CD8-positive, alpha-beta memory T cell (primary cell): ENCODE measurements at regions not wholly inside any gene's neighbourhood (a gene's known extent, or its start where the extent isn't known, plus 50 kb on each side); places are given as distances from the start of the nearest gene placed in this dataset.

Experiments
- CTCF ChIA-PET: fragments of 350-600 bp; sonication (Branson Sonifier 250); formaldehyde crosslinking; loops from one replicate; lab custom pipeline; 2021; ENCODE audit warnings: antibody characterized with exemption; lab: Charles Lee
- POLR2A ChIA-PET: fragments of 350-600 bp; sonication (Branson Sonifier 250); formaldehyde crosslinking; loops from one replicate; lab custom pipeline; 2021; ENCODE audit warnings: antibody characterized with exemption; lab: Charles Lee
- DNase-seq, 5 donors: peaks; one replicate each; pipeline versions ENCODE4 v3.0.0 to v3.0.0-alpha.2; 2020 to 2022; ENCODE audit warnings: mixed read lengths in 1 of 5
- H3K27ac ChIP-seq: one replicate; pipeline ENCODE4 v1.7.0; 2013; ENCODE audit warnings: low read depth, mild to moderate bottlenecking, low read length, moderate library complexity
- H3K27me3 ChIP-seq: 2 replicates; pipeline ENCODE4 v1.7.0; 2013; ENCODE audit warnings: low read length, mild to moderate bottlenecking; ENCODE audit not compliant: insufficient read depth, poor library complexity, severe bottlenecking
- H3K36me3 ChIP-seq: 2 replicates; pipeline ENCODE4 v1.7.0; 2013; ENCODE audit warnings: mild to moderate bottlenecking, low read length, moderate library complexity; ENCODE audit not compliant: insufficient read depth
- H3K4me1 ChIP-seq: 2 replicates; pipeline ENCODE4 v1.7.0; 2013; ENCODE audit warnings: mild to moderate bottlenecking, low read length, moderate library complexity; ENCODE audit not compliant: insufficient read depth
- H3K4me3 ChIP-seq: 2 replicates; pipeline ENCODE4 v1.7.0; 2013; ENCODE audit warnings: mild to moderate bottlenecking, low read length
- H3K9me3 ChIP-seq: 2 replicates; pipeline ENCODE4 v1.7.0; 2013; ENCODE audit warnings: mild to moderate bottlenecking, low read length
- H3K27ac Mint-ChIP-seq, 8 donors: one replicate each; pipeline ENCODE4 v1.8.0; 2020 to 2021; ENCODE audit warnings: mixed read lengths in 8 of 8, mild to moderate bottlenecking in 6 of 8, inconsistent platforms in 3 of 8, moderate library complexity in 3 of 8
- H3K27me3 Mint-ChIP-seq, 2 donors: one replicate each; pipeline ENCODE4 v1.8.0; 2020 to 2021; ENCODE audit warnings: mixed read lengths in 2 of 2, mild to moderate bottlenecking in 1 of 2, moderate library complexity in 1 of 2
- H3K36me3 Mint-ChIP-seq, 3 donors: one replicate each; pipeline ENCODE4 v1.8.0; 2020 to 2021; ENCODE audit warnings: mixed read lengths in 3 of 3, inconsistent platforms in 1 of 3, mild to moderate bottlenecking in 1 of 3
- H3K4me1 Mint-ChIP-seq, 3 donors: one replicate each; pipeline ENCODE4 v1.8.0; 2020 to 2021; ENCODE audit warnings: mixed read lengths in 3 of 3, inconsistent platforms in 1 of 3, mild to moderate bottlenecking in 1 of 3
- H3K4me3 Mint-ChIP-seq, 7 donors: one replicate each; pipeline ENCODE4 v1.8.0; 2020 to 2021; ENCODE audit warnings: mixed read lengths in 7 of 7, mild to moderate bottlenecking in 6 of 7, moderate library complexity in 4 of 7, inconsistent platforms in 2 of 7
- H3K9me3 Mint-ChIP-seq, 5 donors: one replicate each; pipeline ENCODE4 v1.8.0; 2020 to 2022; ENCODE audit warnings: mixed read lengths in 5 of 5, mild to moderate bottlenecking in 3 of 5, moderate library complexity in 2 of 5, inconsistent platforms in 1 of 5

GRCh38 chr7:45495618-45496017, 78.5 kb upstream of the ADCY1 start:
- Histone ChIP-seq H3K9me3 (no peaks in the 10 kb centered on the region), H3K27me3 (no peaks in the 10 kb centered on the region), H3K4me3 (no peak overlapping the region), H3K36me3 (no peaks in the 10 kb centered on the region), H3K4me1 (no peaks in the 10 kb centered on the region), H3K27ac (no peak overlapping the region)
- Mint-ChIP-seq H3K27ac (no peak overlapping the region), H3K9me3 (peaks cover 5 to 13% (median 7%) of the 10 kb centered on the region in 5 donors), H3K27me3 (peaks cover 11 to 21% of the 10 kb centered on the region in 2 donors), H3K4me3 (no peak overlapping the region), H3K36me3 (peaks cover 0 to 6% (median 0%) of the 10 kb centered on the region in 3 donors), H3K4me1 (no peaks in the 10 kb centered on the region)
- DNase-seq, result no peak
- POLR2A ChIA-PET, result no interaction called here
- CTCF ChIA-PET, result no interaction called here

- H3K4me3 Mint-ChIP-seq, result no peak overlapping the region
- H3K27me3 Mint-ChIP-seq, result peaks cover 7 to 23% of the 10 kb centered on the region in 2 donors
- H3K36me3 ChIP-seq, result no peaks in the 10 kb centered on the region
- H3K27ac Mint-ChIP-seq, result no peak overlapping the region
- H3K9me3 ChIP-seq, result no peaks in the 10 kb centered on the region
- CTCF ChIA-PET, result no interaction called here
- H3K4me3 ChIP-seq, result no peak overlapping the region
- H3K27me3 ChIP-seq, result no peaks in the 10 kb centered on the region
- peaks cover 0 to 6% (median 0%) of the 10 kb centered on the region in 3 donors for H3K36me3 Mint-ChIP-seq
- no peak overlapping the region for H3K27ac ChIP-seq
- no peaks in the 10 kb centered on the region for H3K4me1 Mint-ChIP-seq
- POLR2A ChIA-PET, result no interaction called here
- H3K4me1 ChIP-seq, result no peaks in the 10 kb centered on the region
- H3K9me3 Mint-ChIP-seq, result peaks cover 0 to 6% (median 3%) of the 10 kb centered on the region in 5 donors
- DNase-seq, result no peak
These were observed 73.9 kb upstream of the ADCY1 start for GRCh38 chr7:45500257-45500656.

GRCh38 chr7:45501791-45502190, 72.4 kb upstream of the ADCY1 start:
- no peak overlapping the region for H3K27ac ChIP-seq
- no peaks in the 10 kb centered on the region for H3K4me1 Mint-ChIP-seq
- H3K27me3 ChIP-seq, result no peaks in the 10 kb centered on the region
- no peak overlapping the region for H3K4me3 ChIP-seq
- peaks cover 10 to 14% of the 10 kb centered on the region in 2 donors for H3K27me3 Mint-ChIP-seq
- DNase-seq, result no peak
- POLR2A ChIA-PET, result no interaction called here
- peaks cover 3 to 17% (median 13%) of the 10 kb centered on the region in 5 donors for H3K9me3 Mint-ChIP-seq
- no peaks in the 10 kb centered on the region for H3K9me3 ChIP-seq
- CTCF ChIA-PET, result no interaction called here
- H3K4me3 Mint-ChIP-seq, result no peak overlapping the region
- no peaks in the 10 kb centered on the region for H3K4me1 ChIP-seq
- no peak overlapping the region for H3K27ac Mint-ChIP-seq
- H3K36me3 ChIP-seq, result no peaks in the 10 kb centered on the region
- peaks cover 0 to 5% (median 2%) of the 10 kb centered on the region in 3 donors for H3K36me3 Mint-ChIP-seq

GRCh38 chr7:45506059-45506458, 68.1 kb upstream of the ADCY1 start:
- no peak overlapping the region for H3K4me3 ChIP-seq
- Mint-ChIP-seq H3K4me1 (no peaks in the 10 kb centered on the region), H3K27ac (no peak overlapping the region), H3K9me3 (peaks cover 3 to 26% (median 22%) of the 10 kb centered on the region in 5 donors), H3K4me3 (no peak overlapping the region), H3K36me3 (peaks cover 0 to 10% (median 2%) of the 10 kb centered on the region in 3 donors), H3K27me3 (peaks cover 3 to 7% of the 10 kb centered on the region in 2 donors)
- no peak overlapping the region for H3K27ac ChIP-seq
- H3K9me3 ChIP-seq, result no peaks in the 10 kb centered on the region
- CTCF ChIA-PET, result no interaction called here
- no peak for DNase-seq
- POLR2A ChIA-PET, result no interaction called here
- no peaks in the 10 kb centered on the region for H3K4me1 ChIP-seq
- H3K36me3 ChIP-seq, result no peaks in the 10 kb centered on the region
- H3K27me3 ChIP-seq, result no peaks in the 10 kb centered on the region

GRCh38 chr7:45509222-45509621, 64.9 kb upstream of the ADCY1 start:
- ChIA-PET POLR2A (no interaction called here), CTCF (no interaction called here)
- H3K27me3 ChIP-seq, result no peaks in the 10 kb centered on the region
- H3K9me3 Mint-ChIP-seq, result peaks cover 3 to 26% (median 22%) of the 10 kb centered on the region in 5 donors
- no peak overlapping the region for H3K27ac Mint-ChIP-seq
- H3K4me3 ChIP-seq, result no peak overlapping the region
- H3K36me3 ChIP-seq, result no peaks in the 10 kb centered on the region
- peaks cover 4 to 8% of the 10 kb centered on the region in 2 donors for H3K27me3 Mint-ChIP-seq
- no peaks in the 10 kb centered on the region for H3K4me1 ChIP-seq
- DNase-seq, result no peak
- H3K36me3 Mint-ChIP-seq, result peaks cover 0 to 10% (median 2%) of the 10 kb centered on the region in 3 donors
- H3K27ac ChIP-seq, result no peak overlapping the region
- no peak overlapping the region for H3K4me3 Mint-ChIP-seq
- no peaks in the 10 kb centered on the region for H3K4me1 Mint-ChIP-seq
- no peaks in the 10 kb centered on the region for H3K9me3 ChIP-seq

- H3K36me3 Mint-ChIP-seq, result peaks cover 0 to 5% (median 0%) of the 10 kb centered on the region in 3 donors
- H3K27me3 Mint-ChIP-seq, result peaks cover 5 to 7% of the 10 kb centered on the region in 2 donors
- ChIA-PET POLR2A (no interaction called here), CTCF (no interaction called here)
- H3K4me1 Mint-ChIP-seq, result no peaks in the 10 kb centered on the region
- H3K4me3 ChIP-seq, result no peak overlapping the region
- DNase-seq, result no peak
- no peak overlapping the region for H3K27ac Mint-ChIP-seq
- H3K4me1 ChIP-seq, result no peaks in the 10 kb centered on the region
- H3K27ac ChIP-seq, result no peak overlapping the region
- no peaks in the 10 kb centered on the region for H3K9me3 ChIP-seq
- H3K9me3 Mint-ChIP-seq, result peaks cover 0 to 10% (median 8%) of the 10 kb centered on the region in 5 donors
- H3K4me3 Mint-ChIP-seq, result no peak overlapping the region
- no peaks in the 10 kb centered on the region for H3K36me3 ChIP-seq
- no peaks in the 10 kb centered on the region for H3K27me3 ChIP-seq
These were observed 62.2 kb upstream of the ADCY1 start for GRCh38 chr7:45511721-45512597.

- Mint-ChIP-seq H3K4me3 (no peak overlapping the region), H3K9me3 (peaks cover 7 to 23% (median 12%) of the 10 kb centered on the region in 5 donors), H3K27me3 (peaks cover 5 to 7% of the 10 kb centered on the region in 2 donors), H3K27ac (no peak overlapping the region), H3K36me3 (no peaks in the 10 kb centered on the region), H3K4me1 (no peaks in the 10 kb centered on the region)
- H3K9me3 ChIP-seq, result no peaks in the 10 kb centered on the region
- H3K36me3 ChIP-seq, result no peaks in the 10 kb centered on the region
- no peaks in the 10 kb centered on the region for H3K4me1 ChIP-seq
- no peaks in the 10 kb centered on the region for H3K27me3 ChIP-seq
- CTCF ChIA-PET, result no interaction called here
- H3K27ac ChIP-seq, result no peak overlapping the region
- no peak for DNase-seq
- POLR2A ChIA-PET, result no interaction called here
- no peak overlapping the region for H3K4me3 ChIP-seq
These were observed 59.2 kb upstream of the ADCY1 start for GRCh38 chr7:45514944-45515343.

GRCh38 chr7:45515346-45515745, 58.8 kb upstream of the ADCY1 start:
- no peak overlapping the region for H3K27ac Mint-ChIP-seq
- no peak overlapping the region for H3K27ac ChIP-seq
- CTCF ChIA-PET, result no interaction called here
- H3K9me3 Mint-ChIP-seq, result peaks cover 7 to 23% (median 12%) of the 10 kb centered on the region in 5 donors
- DNase-seq, result no peak
- no peak overlapping the region for H3K4me3 ChIP-seq
- POLR2A ChIA-PET, result no interaction called here
- no peaks in the 10 kb centered on the region for H3K4me1 Mint-ChIP-seq
- no peak overlapping the region for H3K4me3 Mint-ChIP-seq
- H3K36me3 ChIP-seq, result no peaks in the 10 kb centered on the region
- H3K4me1 ChIP-seq, result no peaks in the 10 kb centered on the region
- no peaks in the 10 kb centered on the region for H3K9me3 ChIP-seq
- H3K27me3 Mint-ChIP-seq, result peaks cover 5 to 7% of the 10 kb centered on the region in 2 donors
- no peaks in the 10 kb centered on the region for H3K27me3 ChIP-seq
- H3K36me3 Mint-ChIP-seq, result no peaks in the 10 kb centered on the region
